ENCODE measurements at regions not wholly inside any gene's neighbourhood (a gene's known extent, or its start where the extent isn't known, plus 50 kb on each side); places are given as distances from the start of the nearest gene placed in this dataset.

- H3K9me3 ChIP-seq (replicated peaks; ENCODE audit: insufficient read depth, low read length) = no peaks in the 10 kb centered on the region
- no peak overlapping the region for H3K9ac ChIP-seq (ENCODE audit: low read length)
- H3K4me3 ChIP-seq (ENCODE audit: low read length) = no peak overlapping the region
- no peaks in the 10 kb centered on the region for H3F3A ChIP-seq (ENCODE audit: insufficient read depth, low read length)
- no peaks in the 10 kb centered on the region for H3K79me2 ChIP-seq (ENCODE audit: low read length)
- TF ChIP-seq EZH2 (optimal IDR thresholded peaks at IDR 0.05; ENCODE audit: low read depth, low read length) (no peak), EZH2phosphoT487 (IDR thresholded peaks at IDR 0.05; ENCODE audit: low read length) (no peak), CTCF (IDR thresholded peaks at IDR 0.05; ENCODE audit: low read length) (no peak)
- no peaks in the 10 kb centered on the region for H3K4me1 ChIP-seq (ENCODE audit: low read length)
- no peak overlapping the region for H2AFZ ChIP-seq (ENCODE audit: low read length)
- no peaks in the 10 kb centered on the region for H4K20me1 ChIP-seq (ENCODE audit: insufficient read depth, low read length)
- H3K4me2 ChIP-seq (ENCODE audit: low read depth, low read length) = no peak overlapping the region
- no peak overlapping the region for H3K27ac ChIP-seq (ENCODE audit: low read length)
- no peaks in the 10 kb centered on the region for H3K27me3 ChIP-seq (replicated peaks; ENCODE audit: insufficient read depth, low read length)
- no peak for DNase-seq
- H3K9me2 ChIP-seq (replicated peaks; ENCODE audit: insufficient read depth, low read length) = no peaks in the 10 kb centered on the region
- no peaks in the 10 kb centered on the region for H3K36me3 ChIP-seq (replicated peaks; ENCODE audit: insufficient read depth, low read length)
Observed at GRCh38 chr2:7766088-7766722, 849.0 kb downstream of the RNF144A start.

GRCh38 chr2:7766978-7767565, 849.9 kb downstream of the RNF144A start:
- Histone ChIP-seq H3K27me3 (replicated peaks; ENCODE audit: insufficient read depth, low read length) (no peaks in the 10 kb centered on the region), H3K4me2 (ENCODE audit: low read depth, low read length) (no peak overlapping the region), H2AFZ (ENCODE audit: low read length) (no peak overlapping the region), H3F3A (ENCODE audit: insufficient read depth, low read length) (no peaks in the 10 kb centered on the region), H3K9me3 (replicated peaks; ENCODE audit: insufficient read depth, low read length) (no peaks in the 10 kb centered on the region), H3K27ac (ENCODE audit: low read length) (no peak overlapping the region), H3K79me2 (ENCODE audit: low read length) (no peaks in the 10 kb centered on the region), H3K9me2 (replicated peaks; ENCODE audit: insufficient read depth, low read length) (no peaks in the 10 kb centered on the region), H3K4me3 (ENCODE audit: low read length) (no peak overlapping the region), H3K9ac (ENCODE audit: low read length) (no peak overlapping the region), H3K36me3 (replicated peaks; ENCODE audit: insufficient read depth, low read length) (no peaks in the 10 kb centered on the region), H3K4me1 (ENCODE audit: low read length) (no peaks in the 10 kb centered on the region), H4K20me1 (ENCODE audit: insufficient read depth, low read length) (no peaks in the 10 kb centered on the region)
- DNase-seq = no peak
- TF ChIP-seq EZH2phosphoT487 (IDR thresholded peaks at IDR 0.05; ENCODE audit: low read length) (no peak), CTCF (IDR thresholded peaks at IDR 0.05; ENCODE audit: low read length) (no peak), EZH2 (optimal IDR thresholded peaks at IDR 0.05; ENCODE audit: low read depth, low read length) (no peak)

- Histone ChIP-seq H3K36me3 (replicated peaks; ENCODE audit: insufficient read depth, low read length) (no peaks in the 10 kb centered on the region), H3K79me2 (ENCODE audit: low read length) (no peaks in the 10 kb centered on the region), H3K9ac (ENCODE audit: low read length) (no peak overlapping the region), H3F3A (ENCODE audit: insufficient read depth, low read length) (no peaks in the 10 kb centered on the region), H4K20me1 (ENCODE audit: insufficient read depth, low read length) (no peaks in the 10 kb centered on the region), H3K27ac (ENCODE audit: low read length) (no peak overlapping the region), H3K4me1 (ENCODE audit: low read length) (no peaks in the 10 kb centered on the region), H3K9me2 (replicated peaks; ENCODE audit: insufficient read depth, low read length) (no peaks in the 10 kb centered on the region), H3K4me3 (ENCODE audit: low read length) (no peak overlapping the region), H3K4me2 (ENCODE audit: low read depth, low read length) (no peak overlapping the region), H3K27me3 (replicated peaks; ENCODE audit: insufficient read depth, low read length) (no peaks in the 10 kb centered on the region), H3K9me3 (replicated peaks; ENCODE audit: insufficient read depth, low read length) (no peaks in the 10 kb centered on the region), H2AFZ (ENCODE audit: low read length) (no peak overlapping the region)
- DNase-seq = no peak
- no peak for TF ChIP-seq EZH2 (optimal IDR thresholded peaks at IDR 0.05; ENCODE audit: low read depth, low read length)
- no peak for TF ChIP-seq EZH2phosphoT487 (IDR thresholded peaks at IDR 0.05; ENCODE audit: low read length)
- no peak for TF ChIP-seq CTCF (IDR thresholded peaks at IDR 0.05; ENCODE audit: low read length)
Observed at GRCh38 chr2:7767902-7768301, 850.7 kb downstream of the RNF144A start.
